LNCAP (cell line): ENCODE measurements at regions not wholly inside any gene's neighbourhood (a gene's known extent, or its start where the extent isn't known, plus 50 kb on each side); places are given as distances from the start of the nearest gene placed in this dataset.

Source experiments
- TF ChIP-seq, protein P1 (sequence below): fragments of 450-650 bp; IDR thresholded peaks from 2 replicates; pipeline ENCODE4 v1.5.1; 2017; ENCODE audit warnings: mild to moderate bottlenecking

DNA sequence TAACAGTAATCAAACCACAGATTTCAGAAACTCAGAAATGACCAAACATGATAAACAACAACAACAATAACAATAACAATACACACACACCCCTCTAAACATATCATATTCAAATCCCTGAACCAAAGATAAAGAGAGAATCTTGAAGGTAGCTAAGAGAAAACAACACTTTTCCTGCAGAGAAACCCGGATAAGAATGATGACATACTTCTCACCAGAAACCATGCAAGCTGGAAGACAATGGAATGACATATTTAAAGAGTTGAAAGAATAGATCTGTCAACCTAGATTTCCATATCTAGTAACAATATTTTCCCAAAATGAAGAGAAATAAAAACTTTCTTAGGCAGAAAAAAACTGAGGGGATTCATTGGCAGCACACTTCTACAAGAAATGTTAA is 138.1 kb downstream of the LIG4 start:
- TF ChIP-seq, protein P1, sequence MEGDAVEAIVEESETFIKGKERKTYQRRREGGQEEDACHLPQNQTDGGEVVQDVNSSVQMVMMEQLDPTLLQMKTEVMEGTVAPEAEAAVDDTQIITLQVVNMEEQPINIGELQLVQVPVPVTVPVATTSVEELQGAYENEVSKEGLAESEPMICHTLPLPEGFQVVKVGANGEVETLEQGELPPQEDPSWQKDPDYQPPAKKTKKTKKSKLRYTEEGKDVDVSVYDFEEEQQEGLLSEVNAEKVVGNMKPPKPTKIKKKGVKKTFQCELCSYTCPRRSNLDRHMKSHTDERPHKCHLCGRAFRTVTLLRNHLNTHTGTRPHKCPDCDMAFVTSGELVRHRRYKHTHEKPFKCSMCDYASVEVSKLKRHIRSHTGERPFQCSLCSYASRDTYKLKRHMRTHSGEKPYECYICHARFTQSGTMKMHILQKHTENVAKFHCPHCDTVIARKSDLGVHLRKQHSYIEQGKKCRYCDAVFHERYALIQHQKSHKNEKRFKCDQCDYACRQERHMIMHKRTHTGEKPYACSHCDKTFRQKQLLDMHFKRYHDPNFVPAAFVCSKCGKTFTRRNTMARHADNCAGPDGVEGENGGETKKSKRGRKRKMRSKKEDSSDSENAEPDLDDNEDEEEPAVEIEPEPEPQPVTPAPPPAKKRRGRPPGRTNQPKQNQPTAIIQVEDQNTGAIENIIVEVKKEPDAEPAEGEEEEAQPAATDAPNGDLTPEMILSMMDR: no peak

DNA sequence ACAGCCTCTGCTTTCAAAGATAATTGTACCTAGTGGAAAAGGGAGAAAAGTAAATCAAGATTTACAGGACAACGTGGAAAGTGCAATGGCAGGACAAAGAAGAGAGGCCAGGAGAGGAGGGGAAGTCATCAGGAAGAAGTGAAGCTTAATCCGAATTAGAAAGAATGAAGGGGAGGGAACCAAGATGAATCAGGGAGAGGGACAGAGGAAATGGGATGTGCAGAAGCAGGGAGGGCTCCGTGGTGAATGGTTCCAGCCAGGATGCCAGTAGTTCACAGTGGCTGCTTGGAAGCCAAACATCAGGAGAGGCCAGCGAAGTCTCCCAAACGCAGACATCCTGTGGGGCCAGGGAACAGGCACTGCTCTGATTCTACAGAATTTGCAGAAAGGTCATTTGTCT is 144.4 kb downstream of the LIG4 start:
- TF ChIP-seq, protein P1: no peak

DNA sequence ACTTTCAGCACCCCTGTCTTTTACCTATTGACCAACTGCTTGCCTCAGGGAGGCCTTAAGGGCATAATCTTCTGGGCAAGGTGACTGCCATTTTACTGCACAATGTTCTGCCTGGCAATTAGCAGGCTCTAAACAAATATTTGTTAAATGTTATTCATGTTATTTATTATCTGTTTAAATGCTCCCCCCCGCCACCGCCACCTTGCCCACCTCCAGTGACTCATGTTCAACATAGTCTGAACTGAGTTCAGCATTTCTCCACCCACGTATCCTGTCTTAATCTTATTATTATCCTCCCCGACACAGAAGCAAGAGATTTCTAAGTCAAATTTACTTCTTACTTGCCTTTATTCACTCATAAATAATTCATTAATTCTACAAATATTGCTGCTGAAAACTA is 144.8 kb downstream of the LIG4 start:
- TF ChIP-seq, protein P1: no peak

DNA sequence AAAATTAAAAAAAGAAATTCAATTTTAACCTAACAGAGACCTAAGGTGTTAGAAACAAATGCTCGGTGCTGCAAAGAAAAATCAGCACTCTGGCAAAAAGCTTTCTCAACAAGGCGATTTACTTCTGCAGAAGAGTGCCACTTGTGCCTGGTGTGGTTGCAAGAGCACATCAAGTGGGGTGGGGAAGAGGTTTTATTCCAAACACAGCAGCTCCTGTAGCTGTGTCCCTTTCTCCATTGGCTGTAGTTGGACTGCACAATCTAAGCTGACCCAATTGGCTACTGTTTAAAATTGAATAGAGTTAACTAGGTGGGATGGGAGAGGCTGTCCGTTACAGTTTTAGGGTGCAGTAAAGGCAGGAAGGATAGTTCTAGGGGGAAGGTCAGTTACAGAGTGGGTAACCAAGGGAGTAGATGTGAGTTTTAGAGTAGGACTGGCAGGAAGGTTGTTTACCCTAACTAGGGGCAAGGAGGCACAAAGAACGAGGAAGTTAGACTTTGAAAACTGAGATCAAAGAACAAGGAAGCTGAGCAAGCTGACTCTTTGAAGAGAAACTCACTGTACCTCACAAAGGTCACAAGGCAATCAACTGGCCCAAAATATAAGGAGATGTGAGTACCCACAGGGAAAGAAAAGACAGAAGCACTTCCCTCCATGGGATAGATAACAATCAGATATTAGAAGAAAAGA is 145.7 kb downstream of the LIG4 start:
- TF ChIP-seq, protein P1: no peak

DNA sequence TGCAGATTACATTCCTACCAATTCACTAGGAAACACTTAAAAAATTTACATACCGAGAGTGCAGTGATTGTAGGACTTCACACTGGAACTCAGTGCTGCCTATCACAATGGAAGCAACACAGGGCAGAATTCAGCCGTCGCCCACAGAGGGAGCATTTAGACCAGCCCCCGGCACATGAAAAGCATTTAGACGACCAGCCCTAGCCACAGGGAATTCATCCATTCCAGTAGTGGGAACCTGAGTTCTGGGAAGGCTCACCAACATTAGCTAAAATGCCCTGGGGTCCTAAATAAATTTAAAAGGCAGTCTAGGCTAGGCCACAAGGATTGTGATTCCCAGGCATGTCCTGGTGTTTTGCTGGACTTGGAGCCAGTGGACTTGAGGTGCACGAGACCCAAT is 155.2 kb downstream of the LIG4 start:
- TF ChIP-seq, protein P1: no peak

DNA sequence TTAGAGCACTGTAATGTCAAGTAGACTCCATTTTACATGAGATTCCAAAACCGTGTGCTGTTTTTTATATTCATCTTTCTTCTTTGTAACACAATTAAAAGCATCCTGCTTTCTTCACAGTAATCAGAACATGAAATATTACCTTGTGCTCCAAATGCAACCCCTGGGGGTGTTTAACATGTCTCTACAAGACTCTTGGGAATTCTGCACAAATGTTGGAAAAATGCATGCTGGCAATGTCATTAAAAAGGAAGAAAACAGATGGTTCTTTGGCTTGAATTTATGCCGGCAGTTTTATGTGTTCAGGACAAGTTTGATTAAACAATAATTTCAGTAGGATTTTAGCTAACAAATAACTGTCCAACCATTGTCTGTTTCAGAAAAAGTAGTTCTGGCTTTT is 159.1 kb downstream of the LIG4 start:
- TF ChIP-seq, protein P1: no peak

DNA sequence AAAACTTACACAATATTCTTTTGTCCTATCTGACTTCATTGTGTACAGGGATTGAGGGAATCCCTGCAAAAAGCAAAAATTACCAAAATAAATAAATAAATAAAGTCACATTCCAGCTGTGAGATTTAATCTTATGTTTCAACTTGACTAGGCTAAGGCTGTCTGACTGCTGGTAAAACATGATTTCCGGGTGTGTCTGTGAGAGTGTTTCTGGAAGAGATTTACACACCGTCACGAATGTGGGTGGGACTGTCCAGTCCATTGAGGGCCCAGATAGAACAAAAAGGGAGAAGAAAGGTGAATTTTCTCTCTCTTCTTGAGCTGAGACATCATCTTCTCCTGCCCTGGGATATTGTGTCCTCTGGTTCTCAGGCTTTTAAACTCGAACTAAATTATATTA is 166.1 kb downstream of the LIG4 start:
- TF ChIP-seq, protein P1: no peak

DNA sequence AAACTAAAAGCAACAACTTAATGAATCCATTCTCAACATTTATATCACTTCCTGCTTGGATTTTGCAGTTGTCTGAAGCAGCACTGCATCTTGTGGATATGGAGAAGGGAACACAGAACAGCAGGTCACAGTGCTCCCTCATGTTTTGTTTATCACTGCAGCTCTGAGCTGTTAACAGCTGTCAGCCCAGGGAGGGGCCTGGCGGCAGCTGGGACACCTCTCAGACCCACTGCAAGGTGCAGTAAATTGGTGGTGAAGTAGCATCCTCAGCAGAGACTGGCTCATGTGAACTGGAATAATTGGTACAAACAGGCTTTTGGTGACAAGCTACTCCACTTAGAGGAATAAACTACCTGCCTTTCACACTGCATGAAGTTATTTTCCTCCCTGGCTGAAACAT is 170.4 kb downstream of the LIG4 start:
- TF ChIP-seq, protein P1: no peak
